Right lobe of liver (tissue), 4 donors: ENCODE measurements at regions not wholly inside any gene's neighbourhood (a gene's known extent, or its start where the extent isn't known, plus 50 kb on each side); places are given as distances from the start of the nearest gene placed in this dataset.

Experiments used
- POLR2A ChIP-seq: fragments of 450-650 bp; IDR thresholded peaks from one replicate; pipeline ENCODE4 v1.6.1; 2017; ENCODE audit warnings: antibody characterized with exemption, mild to moderate bottlenecking
- TF ChIP-seq, protein P1 (sequence below), 4 donors: fragments of 200-600 bp in 3 of 4; fragments of 450-650 bp in 1 of 4; IDR thresholded peaks; one replicate each; pipeline versions ENCODE4 v1.5.1 to v1.8.0; 2016 to 2022; ENCODE audit warnings: antibody characterized with exemption in 4 of 4, mild to moderate bottlenecking in 2 of 4
- donor health status: DM: no; HTN: no; CAD: no.
- donor health status: DM: no; HTN: no; CAD: no.
- donor health status: DM: no; HTN: yes; CAD: no.

DNA sequence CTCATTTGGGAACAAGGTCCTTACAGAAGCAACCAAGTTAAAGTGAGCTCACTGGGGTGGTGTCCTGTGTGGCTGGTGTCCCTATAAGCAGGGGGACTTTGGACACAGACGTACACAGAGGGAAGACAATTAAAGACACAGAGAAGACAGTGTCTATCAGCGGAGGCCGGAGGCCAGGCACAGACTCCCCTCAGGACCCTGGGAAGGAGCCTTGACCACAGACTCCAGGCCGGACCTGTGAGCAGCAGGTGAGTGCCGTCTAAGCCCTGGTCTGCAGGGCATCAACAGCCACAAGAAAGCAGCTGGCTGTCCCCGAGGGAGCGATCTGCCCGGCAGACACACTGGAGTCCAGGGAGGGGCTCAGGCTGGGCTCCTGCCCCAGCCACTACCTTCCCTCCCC is 219.1 kb upstream of the C14orf180 start:
- TF ChIP-seq, protein P1, sequence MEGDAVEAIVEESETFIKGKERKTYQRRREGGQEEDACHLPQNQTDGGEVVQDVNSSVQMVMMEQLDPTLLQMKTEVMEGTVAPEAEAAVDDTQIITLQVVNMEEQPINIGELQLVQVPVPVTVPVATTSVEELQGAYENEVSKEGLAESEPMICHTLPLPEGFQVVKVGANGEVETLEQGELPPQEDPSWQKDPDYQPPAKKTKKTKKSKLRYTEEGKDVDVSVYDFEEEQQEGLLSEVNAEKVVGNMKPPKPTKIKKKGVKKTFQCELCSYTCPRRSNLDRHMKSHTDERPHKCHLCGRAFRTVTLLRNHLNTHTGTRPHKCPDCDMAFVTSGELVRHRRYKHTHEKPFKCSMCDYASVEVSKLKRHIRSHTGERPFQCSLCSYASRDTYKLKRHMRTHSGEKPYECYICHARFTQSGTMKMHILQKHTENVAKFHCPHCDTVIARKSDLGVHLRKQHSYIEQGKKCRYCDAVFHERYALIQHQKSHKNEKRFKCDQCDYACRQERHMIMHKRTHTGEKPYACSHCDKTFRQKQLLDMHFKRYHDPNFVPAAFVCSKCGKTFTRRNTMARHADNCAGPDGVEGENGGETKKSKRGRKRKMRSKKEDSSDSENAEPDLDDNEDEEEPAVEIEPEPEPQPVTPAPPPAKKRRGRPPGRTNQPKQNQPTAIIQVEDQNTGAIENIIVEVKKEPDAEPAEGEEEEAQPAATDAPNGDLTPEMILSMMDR (IDR thresholded peaks at IDR 0.05), result no peak
- no peak for TF ChIP-seq POLR2A
